SK-N-SH (cell line): ENCODE measurements at regions not wholly inside any gene's neighbourhood (a gene's known extent, or its start where the extent isn't known, plus 50 kb on each side); places are given as distances from the start of the nearest gene placed in this dataset.

ENCODE experiments used
- CTCF ChIP-seq: fragments of 200-600 bp; sonication (generic); IDR thresholded peaks from 2 replicates; pipeline ENCODE4 v1.6.1; 2017; ENCODE audit warnings: antibody characterized with exemption, mild to moderate bottlenecking, moderate library complexity
- EP300 ChIP-seq, 2 experiments: IDR thresholded peaks; 2 replicates each; pipeline versions ENCODE4 v1.4.0 to v1.6.1; 2012; ENCODE audit warnings: borderline replicate concordance in 1 of 2, low read depth in 1 of 2, low read length in 1 of 2
- POLR2AphosphoS5 ChIP-seq: IDR thresholded peaks from 2 replicates; pipeline ENCODE4 v1.6.1; 2012; ENCODE audit warnings: low read depth, low read length
- RCOR1 ChIP-seq: fragments of 150-350 bp; IDR thresholded peaks from 2 replicates; pipeline ENCODE4 v1.6.1; 2017; ENCODE audit warnings: antibody characterized with exemption, low read length
- RFX5 ChIP-seq: IDR thresholded peaks from 2 replicates; pipeline ENCODE4 v1.6.1; 2012; ENCODE audit warnings: mild to moderate bottlenecking, improper control_type of control experiment, low read length
- TCF12 ChIP-seq: IDR thresholded peaks from 2 replicates; pipeline ENCODE4 v1.4.0; 2012
- USF2 ChIP-seq: fragments of 150-350 bp; IDR thresholded peaks from 2 replicates; pipeline ENCODE4 v1.6.1; 2017; ENCODE audit warnings: antibody characterized with exemption, low read length, low read depth, borderline replicate concordance
- YY1 ChIP-seq: IDR thresholded peaks from 2 replicates; pipeline ENCODE4 v1.4.0; 2012; ENCODE audit warnings: low read depth, mild to moderate bottlenecking

- TF ChIP-seq RCOR1 = no peak
- no peak for TF ChIP-seq POLR2AphosphoS5
- no peak for TF ChIP-seq CTCF
- no peak for TF ChIP-seq RFX5
- no peak for TF ChIP-seq EP300 (IDR thresholded peaks at IDR 0.05; ENCODE audit: borderline replicate concordance in 1 of 2, low read depth in 1 of 2, low read length in 1 of 2)
- no peak for TF ChIP-seq YY1
- no peak for TF ChIP-seq USF2
- no peak for TF ChIP-seq TCF12
Observed at GRCh38 chr11:107183953-107184352, 165.7 kb upstream of the GUCY1A2 start.
